Hepatocyte (in vitro differentiated cells): ENCODE measurements at regions not wholly inside any gene's neighbourhood (a gene's known extent, or its start where the extent isn't known, plus 50 kb on each side); places are given as distances from the start of the nearest gene placed in this dataset.

Source experiments
- DNase-seq: peaks from one replicate; pipeline ENCODE4 v3.0.0-alpha.2; 2016; ENCODE audit warnings: low spot score
- H2AFZ ChIP-seq: fragments of 200-600 bp; sonication (generic); 2 replicates; pipeline ENCODE4 v1.6.0; 2016; ENCODE audit warnings: antibody characterized with exemption, mild to moderate bottlenecking
- H3K27ac ChIP-seq: fragments of 200-600 bp; sonication (generic); 2 replicates; pipeline ENCODE4 v1.5.1; 2016; ENCODE audit warnings: mild to moderate bottlenecking
- H3K27me3 ChIP-seq: fragments of 200-600 bp; sonication (generic); 2 replicates; pipeline ENCODE4 v1.6.1; 2016
- H3K36me3 ChIP-seq: fragments of 200-600 bp; sonication (generic); replicated peaks from 2 replicates; pipeline ENCODE4 v1.5.1; 2016; ENCODE audit warnings: low read depth; ENCODE audit not compliant: insufficient read depth
- H3K4me1 ChIP-seq: fragments of 200-600 bp; sonication (generic); 2 replicates; pipeline ENCODE4 v1.5.1; 2016; ENCODE audit warnings: mild to moderate bottlenecking, moderate library complexity; ENCODE audit not compliant: insufficient read depth
- H3K4me2 ChIP-seq: fragments of 200-600 bp; sonication (generic); 2 replicates; pipeline ENCODE4 v1.6.0; 2016
- H3K4me3 ChIP-seq: fragments of 200-600 bp; sonication (generic); 2 replicates; pipeline ENCODE4 v1.5.1; 2016; ENCODE audit warnings: mild to moderate bottlenecking
- H3K79me2 ChIP-seq: fragments of 200-600 bp; sonication (generic); 2 replicates; pipeline ENCODE4 v1.6.0; 2017; ENCODE audit warnings: mild to moderate bottlenecking
- H3K9me2 ChIP-seq: fragments of 200-600 bp; sonication (generic); replicated peaks from 2 replicates; pipeline ENCODE4 v1.6.0; 2017; ENCODE audit warnings: mild to moderate bottlenecking; ENCODE audit not compliant: insufficient read depth
- H3K9me3 ChIP-seq: fragments of 200-600 bp; sonication (generic); 2 replicates; pipeline ENCODE4 v1.5.1; 2016; ENCODE audit warnings: low read depth, mild to moderate bottlenecking
- H4K20me1 ChIP-seq: fragments of 200-600 bp; sonication (generic); 2 replicates; pipeline ENCODE4 v1.6.0; 2016; ENCODE audit warnings: mild to moderate bottlenecking; ENCODE audit not compliant: insufficient read depth, poor library complexity, severe bottlenecking
- EZH2 ChIP-seq: fragments of 200-600 bp; sonication (generic); IDR thresholded peaks from 2 replicates; pipeline ENCODE4 v1.6.1; 2016; ENCODE audit warnings: antibody characterized with exemption, mild to moderate bottlenecking, borderline replicate concordance
- EZH2phosphoT487 ChIP-seq: fragments of 200-600 bp; sonication (generic); IDR thresholded peaks from one replicate; pipeline ENCODE4 v1.6.1; 2018; ENCODE audit warnings: antibody characterized with exemption, mild to moderate bottlenecking, low read depth, moderate library complexity; ENCODE audit not compliant: unreplicated experiment, severe bottlenecking
- WGBS: methylation state at CpG from one replicate; pipeline ENCODE4 v1.1.6; 2016; ENCODE audit warnings: low lambda C conversion rate; ENCODE audit errors: missing lambda C conversion rate; 5-methylcytosine and 5-hydroxymethylcytosine counted together
- TF ChIP-seq, protein P1 (sequence below): fragments of 200-600 bp; sonication (generic); IDR thresholded peaks from 2 replicates; pipeline ENCODE4 v1.5.1; 2016; ENCODE audit warnings: antibody characterized with exemption, mild to moderate bottlenecking; ENCODE audit not compliant: poor library complexity

DNA sequence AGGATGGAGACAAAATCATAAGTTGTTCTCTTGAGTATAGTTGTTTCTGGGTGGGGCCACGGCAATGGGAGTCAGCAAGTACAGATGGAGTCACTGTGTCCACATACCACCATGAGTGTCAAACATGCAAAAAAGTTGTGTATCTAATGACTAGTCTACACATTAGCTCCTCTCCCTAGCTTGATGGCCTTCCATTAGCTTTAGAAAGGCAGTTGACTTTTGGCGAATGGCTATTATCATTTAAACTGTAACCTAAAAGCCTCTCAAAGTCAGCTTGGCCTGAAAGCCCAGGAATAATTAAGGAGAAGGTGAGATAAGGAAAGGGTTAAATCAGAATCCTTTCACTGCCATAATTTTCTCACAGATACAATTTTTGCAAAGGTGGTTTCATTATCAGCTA, 95.5 kb upstream of the MEOX2 start:
- TF ChIP-seq EZH2phosphoT487 (no peak), EZH2 (no peak)
- TF ChIP-seq, protein P1, sequence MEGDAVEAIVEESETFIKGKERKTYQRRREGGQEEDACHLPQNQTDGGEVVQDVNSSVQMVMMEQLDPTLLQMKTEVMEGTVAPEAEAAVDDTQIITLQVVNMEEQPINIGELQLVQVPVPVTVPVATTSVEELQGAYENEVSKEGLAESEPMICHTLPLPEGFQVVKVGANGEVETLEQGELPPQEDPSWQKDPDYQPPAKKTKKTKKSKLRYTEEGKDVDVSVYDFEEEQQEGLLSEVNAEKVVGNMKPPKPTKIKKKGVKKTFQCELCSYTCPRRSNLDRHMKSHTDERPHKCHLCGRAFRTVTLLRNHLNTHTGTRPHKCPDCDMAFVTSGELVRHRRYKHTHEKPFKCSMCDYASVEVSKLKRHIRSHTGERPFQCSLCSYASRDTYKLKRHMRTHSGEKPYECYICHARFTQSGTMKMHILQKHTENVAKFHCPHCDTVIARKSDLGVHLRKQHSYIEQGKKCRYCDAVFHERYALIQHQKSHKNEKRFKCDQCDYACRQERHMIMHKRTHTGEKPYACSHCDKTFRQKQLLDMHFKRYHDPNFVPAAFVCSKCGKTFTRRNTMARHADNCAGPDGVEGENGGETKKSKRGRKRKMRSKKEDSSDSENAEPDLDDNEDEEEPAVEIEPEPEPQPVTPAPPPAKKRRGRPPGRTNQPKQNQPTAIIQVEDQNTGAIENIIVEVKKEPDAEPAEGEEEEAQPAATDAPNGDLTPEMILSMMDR = no peak
- no peaks in the 10 kb centered on the region for H3K9me3 ChIP-seq
- no peaks in the 10 kb centered on the region for H3K27me3 ChIP-seq
- no peak overlapping the region for H3K4me3 ChIP-seq
- no peak overlapping the region for H3K4me2 ChIP-seq
- no peaks in the 10 kb centered on the region for H4K20me1 ChIP-seq
- no peak for DNase-seq
- WGBS = 58% methylated on average over 2 of the region's 2 CpGs
- no peaks in the 10 kb centered on the region for H3K36me3 ChIP-seq
- H3K79me2 ChIP-seq = no peaks in the 10 kb centered on the region
- H3K27ac ChIP-seq = no peak overlapping the region
- no peaks in the 10 kb centered on the region for H3K9me2 ChIP-seq
- H2AFZ ChIP-seq = no peak overlapping the region
- no peaks in the 10 kb centered on the region for H3K4me1 ChIP-seq

DNA sequence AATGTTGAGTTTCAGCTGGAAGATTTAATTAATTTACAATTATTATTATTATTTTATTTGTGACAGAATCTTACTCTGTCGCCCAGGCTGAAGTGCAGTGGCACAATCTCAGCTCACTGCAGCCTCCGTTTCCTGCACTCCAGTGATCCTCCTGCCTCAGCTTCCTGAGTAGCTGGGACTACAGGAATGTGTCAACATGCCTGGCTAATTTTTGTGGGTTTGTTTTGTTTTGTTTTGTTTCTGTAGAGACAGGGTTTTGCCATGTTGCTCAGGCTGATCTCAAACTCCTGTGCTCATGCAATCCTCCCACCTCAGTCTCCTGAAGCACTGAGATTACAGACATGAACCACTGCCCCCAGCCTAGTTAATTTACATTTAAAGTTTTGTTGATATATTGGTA, 93.8 kb upstream of the MEOX2 start:
- H3K9me3 ChIP-seq = no peaks in the 10 kb centered on the region
- H3K9me2 ChIP-seq = no peaks in the 10 kb centered on the region
- no peak for DNase-seq
- no peak overlapping the region for H3K27ac ChIP-seq
- H3K4me1 ChIP-seq = no peaks in the 10 kb centered on the region
- H3K79me2 ChIP-seq = no peaks in the 10 kb centered on the region
- no peak overlapping the region for H2AFZ ChIP-seq
- H3K27me3 ChIP-seq = no peaks in the 10 kb centered on the region
- 89% methylated on average over 2 of the region's 2 CpGs for WGBS
- TF ChIP-seq EZH2 (no peak), EZH2phosphoT487 (no peak)
- TF ChIP-seq, protein P1 = no peak
- H3K4me3 ChIP-seq = no peak overlapping the region
- no peaks in the 10 kb centered on the region for H4K20me1 ChIP-seq
- H3K36me3 ChIP-seq = no peaks in the 10 kb centered on the region
- H3K4me2 ChIP-seq = no peak overlapping the region

DNA sequence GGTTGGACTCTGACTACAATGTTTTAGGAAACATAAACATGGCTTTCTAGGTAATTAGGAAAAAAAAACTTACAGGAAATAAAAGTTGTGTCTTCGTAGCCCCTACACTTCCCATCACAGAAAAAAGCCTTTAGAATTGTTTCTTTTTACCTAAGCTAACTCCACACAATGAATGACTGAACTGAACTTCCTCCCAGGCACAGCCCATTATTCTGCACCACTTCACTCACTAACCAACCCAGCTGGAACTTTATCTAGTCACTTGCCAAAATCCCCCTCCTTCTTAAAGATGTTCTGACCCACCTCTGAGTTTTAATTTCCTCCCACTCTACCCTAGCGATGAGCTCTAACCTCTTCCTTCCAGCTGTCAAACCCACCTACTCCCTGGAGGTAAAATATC, 91.7 kb upstream of the MEOX2 start:
- no peak for TF ChIP-seq EZH2phosphoT487
- no peak for TF ChIP-seq EZH2
- Histone ChIP-seq H3K79me2 (no peaks in the 10 kb centered on the region), H3K4me2 (no peak overlapping the region), H2AFZ (no peak overlapping the region), H3K36me3 (no peaks in the 10 kb centered on the region), H3K4me1 (no peaks in the 10 kb centered on the region), H3K4me3 (no peak overlapping the region), H3K9me2 (no peaks in the 10 kb centered on the region), H3K27me3 (no peaks in the 10 kb centered on the region), H3K9me3 (no peaks in the 10 kb centered on the region), H3K27ac (no peak overlapping the region), H4K20me1 (no peaks in the 10 kb centered on the region)
- DNase-seq = no peak
- WGBS = 69% methylated on average over 2 of the region's 2 CpGs

DNA sequence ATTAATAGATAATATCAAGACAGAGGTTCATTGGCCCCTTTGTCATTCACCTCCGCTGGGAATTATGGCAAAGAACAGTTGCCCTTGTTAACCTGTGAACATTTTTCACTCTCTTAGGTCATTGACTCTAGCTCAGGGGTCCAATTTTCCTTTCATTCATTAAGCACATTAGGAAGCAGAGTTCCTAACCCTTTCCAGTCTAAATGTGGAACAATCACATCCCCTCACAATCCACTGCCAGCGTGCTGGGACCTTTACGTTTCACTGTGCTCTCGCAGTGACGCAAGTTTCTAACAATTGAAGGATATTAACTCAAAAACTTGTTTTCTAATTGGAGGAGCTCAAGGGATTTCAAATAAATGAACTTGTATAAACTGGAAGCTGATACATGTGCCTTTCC, 79.3 kb upstream of the MEOX2 start:
- no peak overlapping the region for H3K4me2 ChIP-seq
- H3K36me3 ChIP-seq = no peaks in the 10 kb centered on the region
- no peak overlapping the region for H2AFZ ChIP-seq
- no peaks in the 10 kb centered on the region for H3K79me2 ChIP-seq
- TF ChIP-seq EZH2phosphoT487 (no peak), EZH2 (no peak)
- TF ChIP-seq, protein P1 = no peak
- no peaks in the 10 kb centered on the region for H3K27me3 ChIP-seq
- DNase-seq = no peak
- no peaks in the 10 kb centered on the region for H4K20me1 ChIP-seq
- H3K9me3 ChIP-seq = no peaks in the 10 kb centered on the region
- no peak overlapping the region for H3K4me3 ChIP-seq
- WGBS = 76% methylated on average over 5 of the region's 5 CpGs
- H3K9me2 ChIP-seq = no peaks in the 10 kb centered on the region
- H3K4me1 ChIP-seq = peaks cover 8% of the 10 kb centered on the region
- peak overlapping the region; percentile 3 for H3K27ac ChIP-seq
